K562 (cell line): ENCODE measurements at regions not wholly inside any gene's neighbourhood (a gene's known extent, or its start where the extent isn't known, plus 50 kb on each side); places are given as distances from the start of the nearest gene placed in this dataset.
A peak's percentile ranks its signal among the peaks of the same experiment; 100 is the strongest.

Experiments used
- ATAC-seq: fragments of 200-7000 bp; cut with Tn5 transposase; 3 replicates; pipeline ENCODE4 v1.9.1; 2020; ENCODE audit warnings: moderate library complexity
- BruUV-seq: library from RNA; stranded (reverse); fragments of 400-500 nt; replicated peaks from 2 replicates; lab custom pipeline; 2021; lab: Mats Ljungman, UMichigan
- CTCF ChIA-PET: fragments of 300-600 bp; formaldehyde crosslinking; extraction: SDS; loops from one replicate; lab custom pipeline; 2021; ENCODE audit warnings: low intra/inter-chr PET ratio; lab: Yijun Ruan, JAX
- POLR2A ChIA-PET: fragments of 300-600, 350-650 bp; sonication (Branson Sonifier 250); formaldehyde crosslinking; extraction: SDS; loops from one replicate; lab custom pipeline; 2021; ENCODE audit warnings: antibody characterized with exemption, inconsistent platforms; lab: Yijun Ruan, JAX
- DNase-seq, 4 experiments: peaks; one replicate each; pipeline versions ENCODE4 v3.0.0 to v3.0.0-alpha.2; 2011 to 2018; ENCODE audit warnings: low spot score in 3 of 4, mixed read lengths in 3 of 4; ENCODE audit errors: extremely low read depth in 1 of 4
- FAIRE-seq: peaks from 2 replicates; lab custom pipeline; 2011; peaks lifted over from hg19 to GRCh38; lab: Jason Lieb, UNC
- H2AFZ ChIP-seq: 2 replicates; pipeline ENCODE4 v1.6.0; 2011; ENCODE audit warnings: low read depth, low read length, control low read depth, inconsistent platforms
- H3K27ac ChIP-seq: fragments of 200-600 bp; 3 replicates; pipeline ENCODE4 v1.8.0; 2011; ENCODE audit warnings: low read depth, mild to moderate bottlenecking, control low read depth, inconsistent platforms, low read length, moderate library complexity, mixed read lengths; ENCODE audit errors: extremely low read depth
- H3K27me3 ChIP-seq, 2 experiments: fragments of 300-600 bp in 1 of 2; 2 replicates in 1 of 2; 3 replicates in 1 of 2; pipeline versions ENCODE4 v1.6.0 to v1.8.0; 2011; ENCODE audit warnings: inconsistent platforms in 2 of 2, low read length in 2 of 2, mild to moderate bottlenecking in 1 of 2, mixed read lengths in 1 of 2, moderate library complexity in 1 of 2; ENCODE audit not compliant: control insufficient read depth in 2 of 2, insufficient read depth in 2 of 2
- H3K36me3 ChIP-seq: fragments of 300-600 bp; 3 replicates; pipeline ENCODE4 v1.8.0; 2011; ENCODE audit warnings: mild to moderate bottlenecking, low read length, inconsistent platforms; ENCODE audit not compliant: control insufficient read depth, insufficient read depth
- H3K4me1 ChIP-seq, 2 experiments: fragments of 200-600 bp in 1 of 2; replicated peaks in 1 of 2; 2 replicates in 1 of 2; 3 replicates in 1 of 2; pipeline versions ENCODE4 v1.5.1 to v1.8.0; 2011; ENCODE audit warnings: inconsistent platforms in 2 of 2, low read length in 2 of 2, mild to moderate bottlenecking in 1 of 2, mixed read lengths in 1 of 2, moderate library complexity in 1 of 2; ENCODE audit not compliant: control insufficient read depth in 2 of 2, insufficient read depth in 2 of 2
- H3K4me2 ChIP-seq: 2 replicates; pipeline ENCODE4 v1.6.1; 2011; ENCODE audit warnings: low read length, control low read depth, inconsistent platforms, mixed read lengths; ENCODE audit not compliant: insufficient read depth
- H3K4me3 ChIP-seq: fragments of 200-600 bp; sonication (generic), shearing (Covaris generic); 2 replicates; pipeline ENCODE4 v1.5.1; 2016; ENCODE audit warnings: control low read depth, inconsistent platforms
- H3K79me2 ChIP-seq: fragments of 200-600 bp; 3 replicates; pipeline ENCODE4 v1.8.0; 2011; ENCODE audit warnings: low read length, inconsistent platforms; ENCODE audit not compliant: control insufficient read depth, insufficient read depth
- H3K9ac ChIP-seq, 2 experiments: 2 replicates each; pipeline versions ENCODE4 v1.6.0 to v1.6.1; 2011; ENCODE audit warnings: low read depth in 2 of 2, low read length in 2 of 2, control low read depth in 1 of 2, inconsistent platforms in 1 of 2, mild to moderate bottlenecking in 1 of 2, mixed read lengths in 1 of 2; ENCODE audit not compliant: insufficient read depth in 1 of 2
- H3K9me1 ChIP-seq: one replicate; pipeline ENCODE4 v1.6.0; 2011; ENCODE audit warnings: inconsistent platforms, mild to moderate bottlenecking, low read length, moderate library complexity; ENCODE audit not compliant: control insufficient read depth, insufficient read depth
- H3K9me3 ChIP-seq: replicated peaks from 2 replicates; pipeline ENCODE4 v1.5.1; 2011; ENCODE audit warnings: low read depth, low read length, inconsistent platforms; ENCODE audit not compliant: control insufficient read depth, insufficient read depth
- H4K20me1 ChIP-seq: replicated peaks from 2 replicates; pipeline ENCODE4 v1.6.1; 2011; ENCODE audit warnings: low read length, inconsistent platforms, mixed read lengths; ENCODE audit not compliant: control insufficient read depth, insufficient read depth
- POLR2AphosphoS2 ChIP-seq: IDR thresholded peaks from 2 replicates; pipeline ENCODE4 v1.6.1; 2012; ENCODE audit warnings: low read length, improper control_type of control experiment
- RFX1 ChIP-seq: fragments of 450-650 bp; IDR thresholded peaks from 2 replicates; pipeline ENCODE4 v1.6.1; 2016; ENCODE audit warnings: mild to moderate bottlenecking, moderate library complexity
- ZFP36 ChIP-seq: fragments of 150-350 bp; IDR thresholded peaks from 2 replicates; pipeline ENCODE4 v1.6.1; 2018; ENCODE audit warnings: low read length, low read depth; ENCODE audit not compliant: partially characterized antibody
- ZNF124 ChIP-seq: sonication (generic); formaldehyde crosslinking; IDR thresholded peaks from 2 replicates; pipeline ENCODE4 v1.8.1; 2022; ENCODE audit warnings: missing genetic modification reagents
- WGBS: fragments of 100-300 bp; shearing (Covaris generic); methylation state at CpG from one replicate; pipeline ENCODE4 v1.1.6; 2016; ENCODE audit warnings: low coverage, mixed read lengths; ENCODE audit not compliant: insufficient coverage; ENCODE audit errors: missing lambda C conversion rate; 5-methylcytosine and 5-hydroxymethylcytosine counted together
- in situ Hi-C: fragments of 300-500 bp; cut with MboI; formaldehyde crosslinking; loops from 4 replicates; pipeline ENCODE4 v1.15.0; 2018; ENCODE audit warnings: inconsistent platforms, mixed read lengths
- intact Hi-C: fragments of 100-400 bp; cut with micrococcal nuclease; formaldehyde crosslinking; loops from 2 replicates; pipeline ENCODE4 v1.14.2; 2022

- no peak overlapping the region for H3K27ac ChIP-seq
- FAIRE-seq, result no peak
- no peak overlapping the region for H3K9ac ChIP-seq
- peaks cover 10% of the 10 kb centered on the region; the same call in 1 of the 2 replicates for H4K20me1 ChIP-seq
- no peaks in the 10 kb centered on the region for H3K79me2 ChIP-seq
- peaks cover 55 to 93% of the 10 kb centered on the region in 2 experiments for H3K27me3 ChIP-seq
- CTCF ChIA-PET, result no interaction called here
- intact Hi-C loops, result no loop called here
- no peaks in the 10 kb centered on the region for H3K9me1 ChIP-seq
- BruUV-seq, result no TSS peak
- DNase-seq, result no peak
- no peaks in the 10 kb centered on the region for H3K36me3 ChIP-seq
- H3K4me2 ChIP-seq, result no peak overlapping the region
- POLR2A ChIA-PET, result no interaction called here
- peak; percentile 60 for TF ChIP-seq ZFP36
- no peak for TF ChIP-seq ZNF124
- 6% methylated on average over 7 of the region's 7 CpGs for WGBS
- ATAC-seq, result no peak
- no peak overlapping the region for H2AFZ ChIP-seq
- in situ Hi-C loops, result no loop called here
- no peak overlapping the region for H3K4me3 ChIP-seq
- H3K9me3 ChIP-seq, result no peaks in the 10 kb centered on the region
- peaks cover 0 to 13% of the 10 kb centered on the region in 2 experiments; a peak in 1 of 5 replicates for H3K4me1 ChIP-seq
Measured at GRCh38 chr1:22261580-22261979, 118.7 kb upstream of the WNT4 start.

GRCh38 chr1:22262583-22262982 lies 119.7 kb upstream of the WNT4 start:
- Histone ChIP-seq H4K20me1 (peaks cover 10% of the 10 kb centered on the region; the same call in 1 of the 2 replicates), H3K27ac (no peak overlapping the region), H3K9me3 (no peaks in the 10 kb centered on the region), H3K4me2 (no peak overlapping the region), H3K9me1 (no peaks in the 10 kb centered on the region), H3K9ac (no peak overlapping the region), H3K27me3 (peaks cover 49 to 93% of the 10 kb centered on the region in 2 experiments), H3K4me1 (peaks cover 0 to 15% of the 10 kb centered on the region in 2 experiments; a peak in 1 of 5 replicates), H3K4me3 (no peak overlapping the region), H3K79me2 (no peaks in the 10 kb centered on the region), H3K36me3 (no peaks in the 10 kb centered on the region), H2AFZ (no peak overlapping the region)
- CTCF ChIA-PET, result no interaction called here
- BruUV-seq, result no TSS peak
- ATAC-seq (no peak), DNase-seq (peak in 2 of 4 experiments; percentile 54 to 66), FAIRE-seq (no peak)
- 3% methylated on average over 8 of the region's 8 CpGs for WGBS
- intact Hi-C loops, result no loop called here
- no peak for TF ChIP-seq POLR2AphosphoS2
- peak; percentile 81 for TF ChIP-seq RFX1
- TF ChIP-seq, all 486 proteins: peak for 1
- in situ Hi-C loops, result no loop called here
- POLR2A ChIA-PET, result interaction anchor here (0.6 kb wide), 2 partner anchors 8 to 52 kb away, joined by 3 to 5 read pairs; no protein-coding TSS in a partner anchor
